ENCODE measurements at regions not wholly inside any gene's neighbourhood (a gene's known extent, or its start where the extent isn't known, plus 50 kb on each side); places are given as distances from the start of the nearest gene placed in this dataset.

- H2AFZ ChIP-seq (ENCODE audit: low read length), result no peak overlapping the region
- no peaks in the 10 kb centered on the region for H4K20me1 ChIP-seq (ENCODE audit: insufficient read depth, low read length)
- H3K9ac ChIP-seq (ENCODE audit: low read length), result no peak overlapping the region
- H3K27ac ChIP-seq (ENCODE audit: low read depth, low read length, poor library complexity, severe bottlenecking), result no peak overlapping the region
- no peaks in the 10 kb centered on the region for H3K79me2 ChIP-seq (ENCODE audit: insufficient read depth, low read length)
- H3K4me1 ChIP-seq (ENCODE audit: insufficient read depth, low read length, severe bottlenecking), result no peaks in the 10 kb centered on the region
- H3K9me2 ChIP-seq (ENCODE audit: low read depth, low read length), result no peaks in the 10 kb centered on the region
- TF ChIP-seq EZH2 (IDR thresholded peaks at IDR 0.05; ENCODE audit: borderline replicate concordance, low read length), result no peak
- TF ChIP-seq CTCF (IDR thresholded peaks at IDR 0.05; ENCODE audit: low read length), result no peak
- no peak overlapping the region for H3K4me2 ChIP-seq (ENCODE audit: low read length)
- H3F3A ChIP-seq (ENCODE audit: insufficient read depth, low read length), result no peaks in the 10 kb centered on the region
- no peaks in the 10 kb centered on the region; the same call in 1 of the 2 replicates for H3K9me3 ChIP-seq (ENCODE audit: low read length)
- H3K4me3 ChIP-seq (ENCODE audit: low read depth, low read length, poor library complexity, severe bottlenecking), result no peak overlapping the region
- no peaks in the 10 kb centered on the region for H3K36me3 ChIP-seq (ENCODE audit: insufficient read depth, low read length)
- H3K27me3 ChIP-seq (ENCODE audit: insufficient read depth, low read length), result no peaks in the 10 kb centered on the region; the same call in none of the 2 replicates
These were observed 74.8 kb upstream of the GLI2 start for GRCh38 chr2:120660771-120661459.

GRCh38 chr2:120661551-120661950, 74.1 kb upstream of the GLI2 start:
- Histone ChIP-seq H3K4me3 (ENCODE audit: low read depth, low read length, poor library complexity, severe bottlenecking) (no peak overlapping the region), H2AFZ (ENCODE audit: low read length) (no peak overlapping the region), H3K9ac (ENCODE audit: low read length) (no peak overlapping the region), H3F3A (ENCODE audit: insufficient read depth, low read length) (no peaks in the 10 kb centered on the region), H3K9me3 (ENCODE audit: low read length) (peaks cover 3% of the 10 kb centered on the region; the same call in 1 of the 2 replicates), H3K27ac (ENCODE audit: low read depth, low read length, poor library complexity, severe bottlenecking) (no peak overlapping the region), H3K79me2 (ENCODE audit: insufficient read depth, low read length) (no peaks in the 10 kb centered on the region), H4K20me1 (ENCODE audit: insufficient read depth, low read length) (no peaks in the 10 kb centered on the region), H3K4me2 (ENCODE audit: low read length) (no peak overlapping the region), H3K4me1 (ENCODE audit: insufficient read depth, low read length, severe bottlenecking) (no peaks in the 10 kb centered on the region), H3K27me3 (ENCODE audit: insufficient read depth, low read length) (no peaks in the 10 kb centered on the region; the same call in none of the 2 replicates), H3K36me3 (ENCODE audit: insufficient read depth, low read length) (no peaks in the 10 kb centered on the region), H3K9me2 (ENCODE audit: low read depth, low read length) (no peaks in the 10 kb centered on the region)
- no peak for TF ChIP-seq CTCF (IDR thresholded peaks at IDR 0.05; ENCODE audit: low read length)

GRCh38 chr2:120662046-120662445, 73.6 kb upstream of the GLI2 start:
- peaks cover 5% of the 10 kb centered on the region; the same call in 1 of the 2 replicates for H3K9me3 ChIP-seq (ENCODE audit: low read length)
- no peak overlapping the region for H3K27ac ChIP-seq (ENCODE audit: low read depth, low read length, poor library complexity, severe bottlenecking)
- H2AFZ ChIP-seq (ENCODE audit: low read length), result no peak overlapping the region
- H4K20me1 ChIP-seq (ENCODE audit: insufficient read depth, low read length), result no peaks in the 10 kb centered on the region
- no peaks in the 10 kb centered on the region; the same call in none of the 2 replicates for H3K27me3 ChIP-seq (ENCODE audit: insufficient read depth, low read length)
- no peaks in the 10 kb centered on the region for H3K36me3 ChIP-seq (ENCODE audit: insufficient read depth, low read length)
- H3K9ac ChIP-seq (ENCODE audit: low read length), result no peak overlapping the region
- H3F3A ChIP-seq (ENCODE audit: insufficient read depth, low read length), result no peaks in the 10 kb centered on the region
- H3K9me2 ChIP-seq (ENCODE audit: low read depth, low read length), result no peaks in the 10 kb centered on the region
- H3K4me2 ChIP-seq (ENCODE audit: low read length), result no peak overlapping the region
- TF ChIP-seq CTCF (IDR thresholded peaks at IDR 0.05; ENCODE audit: low read length) (no peak), EZH2 (IDR thresholded peaks at IDR 0.05; ENCODE audit: borderline replicate concordance, low read length) (no peak)
- H3K4me1 ChIP-seq (ENCODE audit: insufficient read depth, low read length, severe bottlenecking), result no peaks in the 10 kb centered on the region
- no peaks in the 10 kb centered on the region for H3K79me2 ChIP-seq (ENCODE audit: insufficient read depth, low read length)
- no peak overlapping the region for H3K4me3 ChIP-seq (ENCODE audit: low read depth, low read length, poor library complexity, severe bottlenecking)

Data from OCI-LY1 (cell line).